H9 (cell line): ENCODE measurements at regions not wholly inside any gene's neighbourhood (a gene's known extent, or its start where the extent isn't known, plus 50 kb on each side); places are given as distances from the start of the nearest gene placed in this dataset.
A peak's percentile ranks its signal among the peaks of the same experiment; 100 is the strongest.

Source experiments
- DNase-seq: peaks from one replicate; pipeline ENCODE4 v3.0.0-alpha.2; 2017
- H2AFZ ChIP-seq: one replicate; pipeline ENCODE4 v1.6.1; 2013; ENCODE audit warnings: mild to moderate bottlenecking, low read length, control low read depth, moderate library complexity
- H2AK5ac ChIP-seq: 2 replicates; pipeline ENCODE4 v1.6.1; 2013; ENCODE audit warnings: low read length, control low read depth, mixed read lengths; ENCODE audit not compliant: insufficient read length
- H2BK120ac ChIP-seq: one replicate; pipeline ENCODE4 v1.6.1; 2013; ENCODE audit warnings: low read depth, mild to moderate bottlenecking, low read length, control low read depth, inconsistent platforms; ENCODE audit not compliant: poor library complexity, severe bottlenecking
- H2BK12ac ChIP-seq: 2 replicates; pipeline ENCODE4 v1.6.1; 2013; ENCODE audit warnings: low read length, control low read depth, mixed read lengths, low read depth; ENCODE audit not compliant: insufficient read length
- H2BK15ac ChIP-seq: 2 replicates; pipeline ENCODE4 v1.6.1; 2013; ENCODE audit warnings: low read depth, low read length, control low read depth
- H2BK20ac ChIP-seq: one replicate; pipeline ENCODE4 v1.6.1; 2013; ENCODE audit warnings: low read depth, mild to moderate bottlenecking, low read length, control low read depth, inconsistent platforms; ENCODE audit not compliant: poor library complexity, severe bottlenecking
- H2BK5ac ChIP-seq: 2 replicates; pipeline ENCODE4 v1.6.1; 2013; ENCODE audit warnings: low read length, control low read depth, mixed read lengths; ENCODE audit not compliant: insufficient read length
- H3K14ac ChIP-seq: 2 replicates; pipeline ENCODE4 v1.6.1; 2013; ENCODE audit warnings: low read length, control low read depth; ENCODE audit not compliant: insufficient read depth
- H3K18ac ChIP-seq: 2 replicates; pipeline ENCODE4 v1.6.1; 2013; ENCODE audit warnings: low read depth, mild to moderate bottlenecking, mixed read lengths, low read length, control low read depth; ENCODE audit not compliant: insufficient read length
- H3K23ac ChIP-seq: 2 replicates; pipeline ENCODE4 v1.6.1; 2013; ENCODE audit warnings: low read length, control low read depth, mixed read lengths, low read depth; ENCODE audit not compliant: insufficient read length
- H3K23me2 ChIP-seq: 2 replicates; pipeline ENCODE4 v1.6.1; 2013; ENCODE audit warnings: low read depth, mild to moderate bottlenecking, mixed read lengths, low read length, control low read depth; ENCODE audit not compliant: insufficient read length, poor library complexity, severe bottlenecking
- H3K27ac ChIP-seq: 2 replicates; pipeline ENCODE4 v1.5.1; 2013; ENCODE audit warnings: low read length, control low read depth, mixed read lengths, low read depth; ENCODE audit not compliant: insufficient read length
- H3K27me3 ChIP-seq: 2 replicates; pipeline ENCODE4 v1.6.1; 2013; ENCODE audit warnings: low read length, control low read depth, inconsistent platforms; ENCODE audit not compliant: insufficient read depth
- H3K4ac ChIP-seq: 2 replicates; pipeline ENCODE4 v1.6.1; 2013; ENCODE audit warnings: low read depth, mild to moderate bottlenecking, control low read depth, inconsistent platforms, low read length, moderate library complexity
- H3K4me1 ChIP-seq: 2 replicates; pipeline ENCODE4 v1.6.1; 2013; ENCODE audit warnings: low read length, control low read depth, inconsistent platforms; ENCODE audit not compliant: insufficient read depth
- H3K4me2 ChIP-seq: 2 replicates; pipeline ENCODE4 v1.6.1; 2013; ENCODE audit warnings: low read length, control low read depth, mixed read lengths; ENCODE audit not compliant: insufficient read length, insufficient read depth
- H3K56ac ChIP-seq: 2 replicates; pipeline ENCODE4 v1.6.1; 2013; ENCODE audit warnings: low read depth, mild to moderate bottlenecking, mixed read lengths, low read length, control low read depth; ENCODE audit not compliant: insufficient read length
- H3K79me1 ChIP-seq: 2 replicates; pipeline ENCODE4 v1.6.1; 2013; ENCODE audit warnings: low read depth, mild to moderate bottlenecking, moderate library complexity, low read length, control low read depth, inconsistent platforms; ENCODE audit not compliant: insufficient read depth, poor library complexity, severe bottlenecking
- H3K79me2 ChIP-seq: 2 replicates; pipeline ENCODE4 v1.6.1; 2013; ENCODE audit warnings: low read length, control low read depth, inconsistent platforms; ENCODE audit not compliant: insufficient read depth
- H3K9ac ChIP-seq: 2 replicates; pipeline ENCODE4 v1.6.1; 2013; ENCODE audit warnings: low read length, control low read depth, mixed read lengths; ENCODE audit not compliant: insufficient read length; ENCODE audit errors: extremely low read depth
- H3K9me3 ChIP-seq: one replicate; pipeline ENCODE4 v1.6.1; 2013; ENCODE audit warnings: low read depth, low read length, inconsistent platforms; ENCODE audit not compliant: control insufficient read depth
- H3T11ph ChIP-seq: one replicate; pipeline ENCODE4 v1.6.1; 2013; ENCODE audit warnings: mild to moderate bottlenecking, low read length, control low read depth, inconsistent platforms
- H4K20me1 ChIP-seq: one replicate; pipeline ENCODE4 v1.6.1; 2013; ENCODE audit not compliant: control insufficient read depth, insufficient read length, insufficient read depth
- H4K5ac ChIP-seq: 2 replicates; pipeline ENCODE4 v1.6.1; 2013; ENCODE audit warnings: low read depth, mild to moderate bottlenecking, mixed read lengths, low read length, control low read depth; ENCODE audit not compliant: insufficient read length
- H4K8ac ChIP-seq: replicated peaks from 2 replicates; pipeline ENCODE4 v1.6.1; 2013; ENCODE audit warnings: low read length, control low read depth, mixed read lengths, low read depth; ENCODE audit not compliant: insufficient read length
- H4K91ac ChIP-seq: 2 replicates; pipeline ENCODE4 v1.6.1; 2013; ENCODE audit warnings: low read depth, mild to moderate bottlenecking, moderate library complexity, mixed read lengths, low read length, control low read depth; ENCODE audit not compliant: insufficient read length
- H3K27ac Mint-ChIP-seq, 3 experiments: 2 replicates in 2 of 3; 3 replicates in 1 of 3; pipeline ENCODE4 v1.8.0; 2020 to 2021; ENCODE audit warnings: mixed read lengths in 3 of 3, mild to moderate bottlenecking in 1 of 3, moderate library complexity in 1 of 3
- H3K27me3 Mint-ChIP-seq: 2 replicates; pipeline ENCODE4 v1.8.0; 2021; ENCODE audit warnings: low read depth, mild to moderate bottlenecking, moderate library complexity, mixed read lengths
- H3K36me3 Mint-ChIP-seq, 3 experiments: 2 replicates in 2 of 3; 3 replicates in 1 of 3; pipeline ENCODE4 v1.8.0; 2020 to 2021; ENCODE audit warnings: low read depth in 3 of 3, mixed read lengths in 3 of 3; ENCODE audit not compliant: insufficient read depth in 1 of 3
- H3K4me1 Mint-ChIP-seq, 2 experiments: 2 replicates each; pipeline ENCODE4 v1.8.0; 2020; ENCODE audit warnings: mixed read lengths in 2 of 2
- H3K4me3 Mint-ChIP-seq, 2 experiments: 2 replicates in 1 of 2; 3 replicates in 1 of 2; pipeline ENCODE4 v1.8.0; 2020 to 2021; ENCODE audit warnings: mild to moderate bottlenecking in 2 of 2, mixed read lengths in 2 of 2, moderate library complexity in 1 of 2
- H3K9me3 Mint-ChIP-seq, 2 experiments: 2 replicates in 1 of 2; 3 replicates in 1 of 2; pipeline ENCODE4 v1.8.0; 2020; ENCODE audit warnings: mild to moderate bottlenecking in 2 of 2, mixed read lengths in 2 of 2, moderate library complexity in 1 of 2
- CTCF ChIP-seq: fragments of 200-600 bp; sonication (generic); conservative IDR thresholded peaks from 3 replicates; pipeline ENCODE4 v1.8.0; 2021; ENCODE audit warnings: antibody characterized with exemption, mild to moderate bottlenecking
- WGBS: extraction: QIAGEN DNeasy Blood & Tissue Kit; methylation state at CpG from one replicate; pipeline ENCODE4 v1.1.7; 2013; ENCODE audit warnings: missing lambda C conversion rate, low lambda C conversion rate, mixed read lengths; ENCODE audit not compliant: insufficient read length; ENCODE audit errors: extremely low coverage; 5-methylcytosine and 5-hydroxymethylcytosine counted together

- Histone ChIP-seq H3K9ac (no peak overlapping the region), H3K79me1 (no peaks in the 10 kb centered on the region), H4K91ac (no peak overlapping the region), H3T11ph (no peak overlapping the region), H4K5ac (no peak overlapping the region), H2AK5ac (no peak overlapping the region), H2BK5ac (no peak overlapping the region), H2AFZ (no peak overlapping the region), H3K9me3 (no peaks in the 10 kb centered on the region), H3K79me2 (no peaks in the 10 kb centered on the region), H3K14ac (no peak overlapping the region), H4K8ac (no peak overlapping the region), H3K27me3 (no peaks in the 10 kb centered on the region), H3K27ac (no peak overlapping the region), H2BK15ac (no peak overlapping the region), H3K18ac (no peak overlapping the region), H3K23ac (no peak overlapping the region), H2BK12ac (no peak overlapping the region), H2BK120ac (no peak overlapping the region), H3K4me1 (no peaks in the 10 kb centered on the region), H3K23me2 (no peaks in the 10 kb centered on the region), H2BK20ac (no peak overlapping the region), H4K20me1 (no peaks in the 10 kb centered on the region), H3K56ac (no peak overlapping the region), H3K4me2 (no peak overlapping the region), H3K4ac (no peak overlapping the region)
- peaks cover 45% of the 10 kb centered on the region for H3K27me3 Mint-ChIP-seq
- peak; percentile 68 for TF ChIP-seq CTCF
- no CpG with 5 or more reads among the region's 12 CpGs for WGBS
- H3K4me3 Mint-ChIP-seq: no peak overlapping the region
- no peaks in the 10 kb centered on the region for H3K9me3 Mint-ChIP-seq
- H3K27ac Mint-ChIP-seq: no peak overlapping the region
- no peaks in the 10 kb centered on the region for H3K4me1 Mint-ChIP-seq
- DNase-seq: peak; percentile 68
- no peaks in the 10 kb centered on the region for H3K36me3 Mint-ChIP-seq
Observed at GRCh38 chr12:107929436-107929835, 154.9 kb downstream of the ASCL4 start.
